ENCODE measurements at regions not wholly inside any gene's neighbourhood (a gene's known extent, or its start where the extent isn't known, plus 50 kb on each side); places are given as distances from the start of the nearest gene placed in this dataset.

- Histone ChIP-seq H2BK5ac (ENCODE audit: low read depth, low read length) (no peak overlapping the region), H4K91ac (replicated peaks; ENCODE audit: insufficient read length, low read length) (no peak overlapping the region), H3K9me3 (ENCODE audit: insufficient read depth in 2 of 2, low read depth in 1 of 2, low read length in 1 of 2) (no peaks in the 10 kb centered on the region), H3K4me1 (replicated peaks in 1 of 4; ENCODE audit: control insufficient read depth in 3 of 4, insufficient read depth in 4 of 4, low read length in 3 of 4) (peaks cover 0 to 3% (median 1%) of the 10 kb centered on the region in 4 experiments; a peak in 2 of 7 replicates), H3K4ac (replicated peaks; ENCODE audit: insufficient read length, low read depth, low read length) (no peak overlapping the region), H3K9ac (replicated peaks in 1 of 4; ENCODE audit: extremely low read depth in 1 of 4, low read depth in 3 of 4, low read length in 3 of 4) (no peak overlapping the region), H2AFZ (ENCODE audit: low read length) (peak overlapping the region; percentile 99; the same call in 1 of the 2 replicates), H3K18ac (ENCODE audit: extremely low read depth, low read length) (no peak overlapping the region), H3K4me2 (ENCODE audit: insufficient read depth in 1 of 2, low read depth in 2 of 2, low read length in 2 of 2) (no peak overlapping the region; a peak in 1 of 4 replicates), H4K5ac (ENCODE audit: insufficient read length, low read depth, low read length) (no peak overlapping the region), H2BK12ac (ENCODE audit: low read depth, low read length) (no peak overlapping the region), H3K79me2 (ENCODE audit: control insufficient read depth in 1 of 2, insufficient read depth in 2 of 2, low read length in 2 of 2) (no peaks in the 10 kb centered on the region), H2AK5ac (ENCODE audit: low read depth, low read length) (no peak overlapping the region), H3K23ac (ENCODE audit: insufficient read length) (no peak overlapping the region), H2BK20ac (ENCODE audit: low read length) (no peak overlapping the region), H3K27ac (ENCODE audit: low read depth, low read length) (no peak overlapping the region), H3K36me3 (ENCODE audit: control insufficient read depth in 2 of 4, insufficient read depth in 4 of 4, low read length in 3 of 4) (no peaks in the 10 kb centered on the region), H2BK120ac (replicated peaks; ENCODE audit: low read depth, low read length) (no peak overlapping the region), H3K14ac (ENCODE audit: insufficient read length) (no peak overlapping the region), H3K4me3 (ENCODE audit: extremely low read depth in 1 of 4, insufficient read depth in 2 of 4, low read depth in 3 of 4, low read length in 4 of 4) (no peak overlapping the region), H2BK15ac (ENCODE audit: low read length) (no peak overlapping the region), H3K27me3 (replicated peaks in 1 of 4; ENCODE audit: control insufficient read depth in 3 of 4, extremely low read depth in 1 of 4, insufficient read depth in 3 of 4, low read length in 3 of 4) (no peaks in the 10 kb centered on the region), H4K20me1 (replicated peaks in 1 of 2; ENCODE audit: control insufficient read depth in 1 of 2, insufficient read depth in 2 of 2, low read length in 2 of 2) (no peaks in the 10 kb centered on the region), H3K23me2 (ENCODE audit: low read depth, low read length) (no peaks in the 10 kb centered on the region), H3K56ac (replicated peaks; ENCODE audit: insufficient read length, low read depth, low read length) (no peak overlapping the region), H4K8ac (ENCODE audit: extremely low read depth, insufficient read depth, low read length) (no peak overlapping the region), H3K79me1 (ENCODE audit: low read depth, low read length) (no peaks in the 10 kb centered on the region)
- peak in 1 of 2 experiments; percentile 19 for DNase-seq (ENCODE audit: low read depth in 1 of 2, low spot score in 2 of 2)
- ChIA-PET CTCF (ENCODE audit: partially characterized antibody) (interaction anchor here (0.8 kb wide), 1 partner anchor 15 kb away, joined by 5 read pairs; no protein-coding TSS in a partner anchor), POLR2A (ENCODE audit: partially characterized antibody) (no interaction called here)
- FAIRE-seq = no peak
- TF ChIP-seq ATF3 (IDR thresholded peaks at IDR 0.05; ENCODE audit: insufficient read depth, low read depth, low read length) = no peak
- TF ChIP-seq TEAD4 (IDR thresholded peaks at IDR 0.05; ENCODE audit: low read depth, low read length) = no peak
- no peak for TF ChIP-seq USF2 (IDR thresholded peaks at IDR 0.05; ENCODE audit: low read length)
- no peak for TF ChIP-seq CHD2 (IDR thresholded peaks at IDR 0.05; ENCODE audit: low read length)
- TF ChIP-seq MAFK (IDR thresholded peaks at IDR 0.05; ENCODE audit: low read depth, low read length) = no peak
- no peak for TF ChIP-seq POU5F1 (IDR thresholded peaks at IDR 0.05; ENCODE audit: low read depth, low read length)
- TF ChIP-seq CEBPB (IDR thresholded peaks at IDR 0.05; ENCODE audit: low read depth, low read length) = no peak
- TF ChIP-seq RNF2 (IDR thresholded peaks at IDR 0.05; ENCODE audit: borderline replicate concordance, low read depth, low read length, missing control alignments, poor library complexity, severe bottlenecking) = no peak
- TF ChIP-seq POLR2AphosphoS5 (IDR thresholded peaks at IDR 0.05; ENCODE audit: low read depth, low read length) = no peak
- TF ChIP-seq EGR1 (IDR thresholded peaks at IDR 0.05; ENCODE audit: borderline replicate concordance, low read depth, low read length) = no peak
- TF ChIP-seq BCL11A (IDR thresholded peaks at IDR 0.05; ENCODE audit: low read depth in 2 of 2, low read length in 2 of 2) = no peak
- 68% methylated on average over 4 of the region's 4 CpGs; no CpG with 5 or more reads in 1 of the 2 experiments for WGBS, 2 experiments (ENCODE audit: extremely low coverage in 1 of 2, insufficient coverage in 1 of 2, insufficient read length in 1 of 2, insufficient replicate concordance in 2 of 2, low coverage in 1 of 2, low lambda C conversion rate in 2 of 2, missing lambda C conversion rate in 1 of 2)
These were observed 1447.5 kb downstream of the EFNB2 start for GRCh38 chr13:105087945-105088344.
